Stomach smooth muscle (tissue), 2 donors: ENCODE measurements at regions not wholly inside any gene's neighbourhood (a gene's known extent, or its start where the extent isn't known, plus 50 kb on each side); places are given as distances from the start of the nearest gene placed in this dataset.

Source experiments
- H3K27ac ChIP-seq: one replicate; pipeline ENCODE4 v1.7.0; 2013; ENCODE audit warnings: mild to moderate bottlenecking, low read length, inconsistent platforms
- H3K27me3 ChIP-seq, 2 donors: one replicate each; pipeline ENCODE4 v1.7.0; 2013; ENCODE audit warnings: low read length in 2 of 2; ENCODE audit not compliant: insufficient read depth in 2 of 2, control insufficient read depth in 1 of 2
- H3K36me3 ChIP-seq, 2 donors: one replicate each; pipeline ENCODE4 v1.7.0; 2013; ENCODE audit warnings: low read length in 2 of 2; ENCODE audit not compliant: control insufficient read depth in 2 of 2, insufficient read depth in 2 of 2
- H3K4me1 ChIP-seq: one replicate; pipeline ENCODE4 v1.7.0; 2013; ENCODE audit warnings: low read length; ENCODE audit not compliant: control insufficient read depth, insufficient read depth
- H3K4me3 ChIP-seq, 2 donors: one replicate each; pipeline ENCODE4 v1.7.0; 2013; ENCODE audit warnings: low read length in 2 of 2
- H3K9ac ChIP-seq, 2 donors: one replicate each; pipeline ENCODE4 v1.7.0; 2013; ENCODE audit warnings: low read length in 2 of 2, mild to moderate bottlenecking in 1 of 2
- H3K9me3 ChIP-seq, 2 donors: one replicate each; pipeline ENCODE4 v1.7.0; 2013; ENCODE audit warnings: low read length in 2 of 2; ENCODE audit not compliant: control insufficient read depth in 2 of 2
- donor health status: healthy.
- donor health status: Pancreatic carcinoma.

DNA sequence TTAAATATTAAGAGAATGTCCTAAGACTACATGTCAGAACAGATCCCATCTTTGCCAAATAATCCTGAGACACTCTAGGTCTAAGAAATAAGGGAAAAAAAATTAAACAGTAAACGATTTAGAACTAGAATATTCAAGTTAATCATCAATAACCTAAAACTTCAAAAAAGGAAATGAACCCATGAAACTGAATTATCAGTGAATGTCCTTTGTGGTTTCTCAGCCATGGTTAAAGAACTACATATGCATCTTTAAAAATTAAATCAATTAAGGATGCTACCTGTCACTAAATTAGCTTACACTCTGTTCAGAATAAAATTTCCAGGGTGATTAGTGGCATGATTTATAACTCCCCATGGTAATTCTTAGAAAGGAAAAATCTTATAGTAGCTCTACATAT, 850.0 kb upstream of the C9orf72 start:
- Histone ChIP-seq H3K27me3 (no peaks in the 10 kb centered on the region), H3K36me3 (no peaks in the 10 kb centered on the region), H3K9me3 (no peaks in the 10 kb centered on the region), H3K27ac (no peak overlapping the region), H3K9ac (no peak overlapping the region), H3K4me3 (no peak overlapping the region), H3K4me1 (no peaks in the 10 kb centered on the region)

DNA sequence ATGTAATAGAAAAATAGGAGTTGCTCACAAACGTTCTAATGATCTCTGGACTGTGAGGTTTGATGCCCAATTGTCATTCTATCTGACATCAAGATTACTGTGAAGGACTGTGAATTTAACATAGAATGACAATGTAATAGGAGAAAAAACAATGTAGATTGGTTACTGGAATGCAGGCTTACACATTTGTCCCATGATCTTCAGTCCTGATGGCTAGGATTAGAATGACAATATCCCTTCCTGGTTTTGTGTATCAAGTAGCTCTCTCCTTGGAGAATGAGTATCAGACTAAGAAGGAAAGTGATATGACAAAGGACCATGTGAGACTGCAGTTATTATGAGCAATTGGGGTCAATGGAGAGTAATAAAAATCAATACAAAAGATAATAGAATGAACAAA, 862.2 kb upstream of the C9orf72 start:
- H3K9ac ChIP-seq, result no peak overlapping the region
- no peaks in the 10 kb centered on the region for H3K36me3 ChIP-seq
- no peaks in the 10 kb centered on the region for H3K4me1 ChIP-seq
- H3K9me3 ChIP-seq, result no peaks in the 10 kb centered on the region
- no peak overlapping the region for H3K4me3 ChIP-seq
- no peak overlapping the region for H3K27ac ChIP-seq
- no peaks in the 10 kb centered on the region for H3K27me3 ChIP-seq

DNA sequence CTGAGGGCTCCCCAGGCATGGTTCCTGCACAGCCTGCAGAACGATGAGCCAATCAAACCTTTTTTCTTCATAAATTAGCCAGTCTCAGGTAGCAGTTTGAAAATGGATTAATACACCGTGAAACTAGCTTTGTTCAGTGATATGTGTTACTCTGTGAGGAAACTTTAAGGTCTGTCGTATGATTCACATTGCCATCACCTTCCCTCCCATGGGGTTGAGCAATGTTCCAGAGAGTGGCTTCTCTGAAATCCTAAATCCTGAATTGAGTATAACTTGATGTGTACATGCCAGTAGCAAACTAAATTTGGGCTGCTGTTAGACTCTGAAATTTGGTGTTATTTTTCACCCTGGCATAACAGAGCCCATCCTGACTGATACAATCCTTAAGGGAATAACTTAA, 866.4 kb upstream of the C9orf72 start:
- no peaks in the 10 kb centered on the region for H3K4me1 ChIP-seq
- no peak overlapping the region for H3K9ac ChIP-seq
- H3K27me3 ChIP-seq, result no peaks in the 10 kb centered on the region
- H3K36me3 ChIP-seq, result no peaks in the 10 kb centered on the region
- H3K27ac ChIP-seq, result no peak overlapping the region
- peaks cover 0 to 3% of the 10 kb centered on the region in 2 donors for H3K9me3 ChIP-seq
- no peak overlapping the region for H3K4me3 ChIP-seq

DNA sequence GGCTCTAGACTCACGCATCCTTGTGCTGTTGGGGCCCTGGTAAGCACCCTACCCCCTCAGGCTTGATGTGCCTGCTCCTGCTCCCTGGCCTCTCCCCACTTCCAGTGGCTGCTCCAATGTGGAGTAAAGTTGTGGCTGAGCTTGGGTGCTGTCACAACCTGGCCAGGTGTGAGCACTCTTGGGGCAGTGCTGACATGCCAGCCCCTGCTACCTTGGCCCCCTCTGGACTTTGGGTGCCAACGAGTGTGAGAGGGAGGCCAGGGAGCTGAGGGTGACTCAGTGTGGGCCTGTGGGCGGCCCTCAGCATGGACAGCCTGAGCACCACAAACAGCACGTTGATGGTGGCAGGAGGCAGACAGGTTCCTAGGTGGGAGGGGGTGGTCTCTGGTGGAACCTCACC, 870.2 kb upstream of the C9orf72 start:
- Histone ChIP-seq H3K36me3 (no peaks in the 10 kb centered on the region), H3K4me1 (no peaks in the 10 kb centered on the region), H3K9ac (no peak overlapping the region), H3K27ac (no peak overlapping the region), H3K4me3 (no peak overlapping the region), H3K27me3 (no peaks in the 10 kb centered on the region), H3K9me3 (peaks cover 0 to 3% of the 10 kb centered on the region in 2 donors)

DNA sequence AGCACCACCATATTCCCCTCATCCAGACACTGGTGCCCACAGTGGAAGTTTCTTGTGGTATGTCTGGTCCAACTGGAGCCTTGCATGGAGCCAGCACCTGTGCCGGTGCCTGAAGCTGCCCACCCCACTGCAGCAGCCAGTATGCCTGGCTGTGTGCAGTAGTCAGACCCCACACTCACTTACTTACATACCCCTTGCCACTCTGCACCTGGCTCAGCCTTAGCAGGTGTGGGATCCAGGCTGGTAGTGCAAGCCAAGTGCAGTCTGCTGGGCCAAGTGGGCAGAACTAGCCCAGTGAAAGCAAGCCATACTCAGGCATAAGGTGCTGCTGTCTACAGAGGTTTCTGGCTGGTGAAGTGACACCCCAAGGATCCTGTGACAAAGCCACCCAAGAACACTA, 871.4 kb upstream of the C9orf72 start:
- Histone ChIP-seq H3K9ac (no peak overlapping the region), H3K4me3 (no peak overlapping the region), H3K4me1 (no peaks in the 10 kb centered on the region), H3K27me3 (no peaks in the 10 kb centered on the region), H3K27ac (no peak overlapping the region), H3K9me3 (peaks cover 0 to 3% of the 10 kb centered on the region in 2 donors), H3K36me3 (no peaks in the 10 kb centered on the region)

DNA sequence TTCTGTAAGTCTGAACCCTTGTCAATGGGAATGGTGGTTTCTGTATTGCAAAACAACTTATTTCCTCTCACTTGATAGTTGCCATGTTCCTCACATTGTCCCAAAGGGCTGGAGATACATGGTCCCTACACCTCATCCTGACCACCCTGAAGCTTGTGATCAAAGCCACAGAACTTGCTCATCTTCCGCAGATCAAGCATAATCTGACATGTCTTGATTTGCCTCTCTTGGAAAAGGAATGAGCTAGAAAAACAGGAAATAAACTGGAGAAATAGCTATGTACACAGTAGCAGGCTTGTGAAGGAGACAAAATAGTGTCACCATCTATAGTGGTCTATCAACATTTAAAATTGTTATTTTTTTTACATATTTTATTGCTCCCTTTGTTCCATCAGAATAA, 871.9 kb upstream of the C9orf72 start:
- no peaks in the 10 kb centered on the region for H3K4me1 ChIP-seq
- no peak overlapping the region for H3K4me3 ChIP-seq
- H3K27me3 ChIP-seq, result no peaks in the 10 kb centered on the region
- no peak overlapping the region for H3K27ac ChIP-seq
- no peaks in the 10 kb centered on the region for H3K36me3 ChIP-seq
- no peak overlapping the region for H3K9ac ChIP-seq
- H3K9me3 ChIP-seq, result peaks cover 0 to 3% of the 10 kb centered on the region in 2 donors

DNA sequence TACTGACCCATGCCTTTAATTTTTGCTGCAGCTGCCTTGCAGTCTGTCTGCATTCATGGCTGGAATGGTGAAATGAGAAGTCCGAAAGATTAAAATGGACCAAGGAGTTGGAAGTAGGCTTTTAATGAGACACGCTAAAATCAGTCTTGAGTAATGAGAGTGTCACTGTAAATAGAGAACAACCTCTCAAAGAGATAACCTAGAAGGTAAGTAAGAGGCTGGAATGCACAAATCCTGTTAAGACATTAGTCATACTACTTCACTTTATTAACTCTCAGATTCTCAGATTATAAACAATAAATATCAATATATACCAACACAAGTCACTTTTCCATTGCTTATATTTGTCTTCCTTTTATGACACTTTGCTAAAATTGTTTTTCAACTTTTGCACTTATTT, 880.6 kb upstream of the C9orf72 start:
- H3K9me3 ChIP-seq, result no peaks in the 10 kb centered on the region
- H3K36me3 ChIP-seq, result no peaks in the 10 kb centered on the region
- no peak overlapping the region for H3K27ac ChIP-seq
- H3K27me3 ChIP-seq, result no peaks in the 10 kb centered on the region
- H3K4me3 ChIP-seq, result no peak overlapping the region
- H3K4me1 ChIP-seq, result no peaks in the 10 kb centered on the region
- H3K9ac ChIP-seq, result no peak overlapping the region

DNA sequence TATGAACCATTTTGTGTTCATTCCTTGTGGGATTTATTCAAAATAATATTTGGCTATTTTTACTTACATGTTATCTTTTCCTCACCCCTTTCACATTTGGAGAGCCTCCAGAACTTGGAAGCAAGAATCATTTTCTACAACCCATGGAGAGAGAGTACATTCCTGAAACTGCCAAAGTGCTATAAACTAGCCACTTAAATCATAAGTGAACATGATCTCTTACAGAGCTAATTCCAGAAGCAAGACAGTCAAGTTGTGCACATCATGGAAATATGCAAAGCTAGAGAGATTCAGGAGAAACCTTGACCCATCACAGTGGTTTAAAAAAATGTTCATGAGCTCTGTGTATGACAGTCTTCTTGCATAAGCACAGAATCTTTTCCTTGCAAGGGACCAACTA, 883.6 kb upstream of the C9orf72 start:
- H3K4me1 ChIP-seq, result no peaks in the 10 kb centered on the region
- H3K4me3 ChIP-seq, result no peak overlapping the region
- H3K9ac ChIP-seq, result no peak overlapping the region
- no peaks in the 10 kb centered on the region for H3K27me3 ChIP-seq
- H3K27ac ChIP-seq, result no peak overlapping the region
- H3K9me3 ChIP-seq, result no peaks in the 10 kb centered on the region
- H3K36me3 ChIP-seq, result no peaks in the 10 kb centered on the region

DNA sequence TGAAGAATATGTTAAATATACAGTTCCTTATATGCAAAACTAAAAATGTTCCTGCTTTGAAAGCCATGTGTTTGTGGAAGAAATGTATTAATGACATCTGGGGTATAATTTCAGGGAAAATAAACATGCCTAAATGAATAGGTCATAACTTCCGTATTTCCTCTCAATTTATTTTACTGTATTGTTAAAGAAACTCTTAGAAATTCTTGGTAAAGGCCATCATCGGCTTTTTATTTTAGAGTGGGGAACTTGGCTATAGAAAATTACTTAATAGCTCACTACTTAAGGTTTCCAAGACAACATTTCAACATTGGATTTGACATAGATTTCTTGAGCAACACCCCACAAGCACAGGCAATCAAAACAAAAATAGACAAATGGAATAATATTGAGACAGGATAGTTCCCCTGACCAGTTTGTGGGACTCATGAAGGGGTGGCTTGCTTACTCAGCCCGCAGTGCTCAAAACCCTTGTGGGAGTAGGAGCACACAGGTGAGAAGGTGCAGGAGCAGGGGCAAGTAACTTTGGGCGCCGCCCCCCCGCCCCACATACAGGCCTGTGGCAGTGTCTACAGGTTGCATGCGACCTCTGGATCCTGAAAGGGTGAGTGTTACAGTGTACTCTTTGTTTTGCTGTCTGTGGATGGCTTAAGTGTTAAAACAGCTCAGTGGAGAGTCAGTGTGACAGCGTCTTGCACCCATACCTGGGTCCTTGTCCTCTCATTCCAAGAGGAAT, 891.4 kb upstream of the C9orf72 start:
- Histone ChIP-seq H3K9ac (no peak overlapping the region), H3K27ac (no peak overlapping the region), H3K4me1 (no peaks in the 10 kb centered on the region), H3K4me3 (no peak overlapping the region), H3K27me3 (no peaks in the 10 kb centered on the region), H3K36me3 (no peaks in the 10 kb centered on the region), H3K9me3 (peaks cover 2 to 4% of the 10 kb centered on the region in 2 donors)

DNA sequence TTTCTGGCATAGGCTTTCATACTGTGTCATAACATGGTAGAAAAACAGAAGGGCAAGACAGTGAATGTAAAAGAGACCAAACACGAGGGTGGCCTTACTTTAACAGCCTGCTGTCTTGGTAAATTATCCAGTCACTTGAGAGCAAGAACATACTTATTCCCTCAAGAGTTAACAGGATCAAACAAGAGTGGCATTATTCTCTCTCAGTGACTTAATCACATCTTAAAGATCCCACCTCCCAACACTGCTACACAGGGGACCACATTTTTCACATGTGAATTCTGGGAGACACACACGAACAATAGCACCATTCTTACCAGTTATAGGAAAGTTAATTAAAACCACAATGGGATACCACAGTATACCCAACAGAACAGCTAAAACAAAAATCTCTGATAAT, 898.0 kb upstream of the C9orf72 start:
- Histone ChIP-seq H3K4me3 (no peak overlapping the region), H3K27ac (no peak overlapping the region), H3K36me3 (no peaks in the 10 kb centered on the region)

DNA sequence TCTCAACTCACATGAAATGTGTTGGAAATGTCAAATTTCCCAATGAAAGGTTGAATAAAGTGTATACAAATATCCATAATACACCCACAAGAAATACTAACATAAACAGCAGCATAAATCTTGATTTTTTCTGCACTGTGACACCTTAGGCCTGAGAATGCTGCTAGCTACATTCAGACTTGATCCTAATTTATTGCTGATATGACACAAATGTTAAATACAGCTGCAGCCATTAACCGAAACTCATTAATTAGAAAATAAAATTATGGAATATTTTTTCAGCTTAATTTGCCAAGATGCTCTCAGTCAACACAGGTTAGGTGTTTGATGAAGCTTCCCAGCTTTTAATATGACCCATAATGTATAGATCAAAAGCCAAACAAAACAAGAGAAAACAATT, 914.3 kb upstream of the C9orf72 start:
- Histone ChIP-seq H3K36me3 (no peaks in the 10 kb centered on the region), H3K4me3 (no peak overlapping the region), H3K27me3 (no peaks in the 10 kb centered on the region), H3K27ac (no peak overlapping the region), H3K9ac (no peak overlapping the region), H3K4me1 (no peaks in the 10 kb centered on the region), H3K9me3 (no peaks in the 10 kb centered on the region)

More for the DNA sequence above, 898.0 kb upstream of the C9orf72 start:
- no peaks in the 10 kb centered on the region for H3K4me1 ChIP-seq
- no peak overlapping the region for H3K9ac ChIP-seq
- H3K27me3 ChIP-seq, result no peaks in the 10 kb centered on the region
- peaks cover 0 to 2% of the 10 kb centered on the region in 2 donors for H3K9me3 ChIP-seq
